HG02588 (cell line): ENCODE measurements at regions not wholly inside any gene's neighbourhood (a gene's known extent, or its start where the extent isn't known, plus 50 kb on each side); places are given as distances from the start of the nearest gene placed in this dataset.

Experiments used
- ATAC-seq: cut with Tn5 transposase; IDR thresholded peaks from one replicate; pipeline ENCODE4 v1.9.1; 2021; ENCODE audit warnings: mild to moderate bottlenecking, moderate library complexity; ENCODE audit not compliant: unreplicated experiment

DNA sequence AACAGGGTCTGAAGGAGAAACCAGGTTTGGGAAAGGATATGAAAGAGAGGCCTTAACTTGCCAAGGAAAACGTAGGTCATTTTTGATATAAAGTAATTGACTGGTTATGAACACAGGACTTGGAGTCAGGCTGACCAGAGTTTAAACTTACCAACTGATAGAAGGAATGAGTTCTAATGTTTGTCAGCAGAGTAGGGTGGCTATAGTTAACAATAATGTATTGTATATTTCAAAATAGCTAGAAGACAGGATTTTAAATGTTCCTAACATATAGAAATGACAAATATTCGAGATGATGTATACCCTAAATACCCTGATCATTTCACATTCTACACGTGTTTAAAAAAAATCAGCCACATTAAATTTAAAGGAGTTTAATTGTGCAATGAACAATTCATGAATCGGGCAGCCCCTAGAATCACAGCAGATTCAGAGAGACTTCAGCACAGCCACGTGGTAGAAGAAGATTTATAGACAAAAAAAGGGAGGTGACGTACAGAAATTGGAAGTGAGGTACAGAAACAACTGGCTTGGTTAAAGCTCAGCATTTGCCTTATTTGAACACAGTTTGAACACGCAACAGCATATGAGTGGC is 52.5 kb upstream of the PLEKHG7 start:
- no peak for ATAC-seq

DNA sequence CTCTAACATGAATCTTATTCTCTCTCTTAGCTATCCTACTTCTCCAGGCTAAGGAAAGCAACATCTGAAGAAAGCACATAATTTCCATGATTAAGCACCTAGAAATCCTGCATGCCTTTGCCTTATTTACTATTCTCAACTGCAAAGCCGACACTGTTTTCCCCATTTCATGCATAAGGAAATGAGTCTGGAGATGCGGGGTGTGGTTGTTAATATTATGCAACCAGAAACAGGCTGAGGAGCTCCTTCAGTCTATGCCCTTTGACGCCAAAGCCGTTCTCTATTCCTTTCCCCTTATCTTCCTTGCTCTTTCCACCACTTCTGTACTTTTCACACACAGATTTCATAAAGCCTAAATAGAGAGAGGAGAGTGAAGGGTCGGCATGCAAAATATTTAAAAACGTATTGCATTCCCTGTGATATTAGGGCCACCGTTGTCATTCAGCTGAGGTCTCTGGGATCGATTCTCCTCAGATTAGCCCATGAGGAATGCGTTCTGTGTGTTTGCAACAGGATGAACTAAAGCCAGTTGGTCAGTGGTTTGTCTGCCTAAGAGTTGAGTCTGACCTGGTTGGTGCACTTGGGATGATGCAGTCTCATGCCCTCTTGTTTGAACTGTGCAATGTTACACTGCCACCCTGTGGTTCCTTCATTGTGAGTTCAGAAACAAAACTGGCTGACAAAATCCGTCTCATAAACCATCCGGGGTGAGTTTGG is 53.1 kb upstream of the PLEKHG7 start:
- ATAC-seq = peak; percentile 89

DNA sequence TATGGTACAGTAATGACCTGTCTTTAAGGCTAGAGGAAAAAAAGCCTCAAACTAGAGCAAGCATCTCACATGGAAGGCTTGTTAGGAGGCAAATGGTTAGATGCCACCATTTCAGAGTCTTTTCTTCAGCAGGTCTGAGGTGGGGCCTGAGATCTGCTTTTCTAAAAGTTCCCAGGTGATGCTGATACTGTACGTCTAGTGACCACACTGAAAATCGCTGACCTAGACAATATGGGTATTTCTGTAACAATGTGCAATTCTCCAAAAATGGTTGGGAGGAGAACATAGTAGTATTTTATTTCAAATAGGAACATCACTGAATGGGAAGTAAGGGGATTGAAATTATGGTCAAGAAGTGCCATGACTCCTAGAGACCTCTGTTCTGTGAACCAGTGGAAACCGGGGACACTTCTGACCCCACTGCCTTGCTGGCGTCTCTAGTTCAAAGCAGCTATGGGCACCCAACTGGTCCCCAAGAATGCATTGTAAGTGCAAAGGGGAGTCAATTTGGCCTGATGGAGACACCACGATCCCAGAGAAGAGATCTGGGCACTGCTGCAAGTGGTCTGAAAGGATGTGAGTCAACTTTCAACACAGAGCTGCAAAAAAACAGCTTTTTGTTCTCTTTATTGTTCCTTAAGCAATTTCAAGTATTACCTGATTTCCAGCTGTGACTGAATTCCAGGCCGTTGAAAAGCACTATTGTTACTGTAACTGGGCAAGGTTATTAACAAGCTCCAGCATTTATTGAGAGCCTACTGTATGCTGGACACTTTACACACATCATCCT is 54.4 kb upstream of the PLEKHG7 start:
- no peak for ATAC-seq

DNA sequence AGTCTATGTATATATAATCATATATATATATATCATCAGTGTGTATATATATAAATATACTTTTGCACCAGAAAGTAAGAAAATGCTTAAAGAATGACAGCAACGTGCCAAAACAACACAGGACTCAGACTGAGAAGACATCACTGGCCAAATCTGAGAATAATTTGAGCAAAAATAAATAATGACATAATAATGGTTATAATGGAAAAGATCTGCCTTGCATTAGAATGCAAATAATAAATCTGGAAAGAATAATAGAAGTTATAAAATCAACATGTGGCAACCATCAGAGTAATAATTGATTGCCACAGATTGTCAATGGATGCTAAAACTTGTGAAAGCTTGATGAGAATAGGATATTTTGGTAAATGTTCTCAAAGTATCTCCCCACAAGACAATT is 61.5 kb upstream of the PLEKHG7 start:
- no peak for ATAC-seq

DNA sequence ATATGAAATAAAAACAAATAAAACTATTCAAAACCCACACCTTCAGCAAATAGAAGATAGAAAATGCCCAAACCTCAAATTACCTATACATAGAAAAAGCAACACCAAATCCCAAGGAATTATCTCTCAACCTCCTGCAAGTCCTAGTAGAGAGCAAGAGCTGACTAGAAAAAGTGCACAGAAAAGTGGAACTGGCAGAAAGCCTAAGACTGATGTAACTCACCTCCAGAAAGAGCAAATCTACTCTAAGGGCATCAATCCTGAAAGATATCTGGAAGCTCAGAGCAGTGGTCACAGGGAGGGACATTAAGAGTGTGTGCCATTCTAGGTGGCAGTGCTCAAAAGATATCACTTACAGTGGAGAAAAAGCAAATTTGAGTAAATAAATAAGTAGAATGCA is 62.1 kb upstream of the PLEKHG7 start:
- no peak for ATAC-seq

GRCh38 chr12:92639017-92639416 is 63.8 kb upstream of the PLEKHG7 start:
- no peak for ATAC-seq

DNA sequence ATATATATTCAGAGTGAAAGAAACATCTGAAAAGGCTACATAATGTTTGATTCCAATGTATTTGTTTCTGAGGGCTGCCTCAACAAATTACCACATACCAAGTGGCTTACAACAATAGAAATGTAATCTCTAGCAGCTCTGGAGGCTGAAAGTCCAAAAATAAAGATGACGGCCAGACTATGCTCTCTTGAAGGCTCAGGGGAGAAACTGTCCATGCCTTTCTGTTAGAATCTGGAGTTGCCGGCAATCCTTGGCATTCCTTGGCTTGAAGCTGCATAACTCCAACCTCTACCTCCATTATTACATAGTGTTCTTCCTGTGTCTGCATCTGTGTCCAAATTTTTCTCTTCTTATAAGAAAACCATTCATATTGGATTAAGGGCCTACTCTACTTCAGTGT is 68.1 kb upstream of the PLEKHG7 start:
- ATAC-seq = no peak

- no peak for ATAC-seq
These were observed 68.6 kb upstream of the PLEKHG7 start for GRCh38 chr12:92634202-92634601.

DNA sequence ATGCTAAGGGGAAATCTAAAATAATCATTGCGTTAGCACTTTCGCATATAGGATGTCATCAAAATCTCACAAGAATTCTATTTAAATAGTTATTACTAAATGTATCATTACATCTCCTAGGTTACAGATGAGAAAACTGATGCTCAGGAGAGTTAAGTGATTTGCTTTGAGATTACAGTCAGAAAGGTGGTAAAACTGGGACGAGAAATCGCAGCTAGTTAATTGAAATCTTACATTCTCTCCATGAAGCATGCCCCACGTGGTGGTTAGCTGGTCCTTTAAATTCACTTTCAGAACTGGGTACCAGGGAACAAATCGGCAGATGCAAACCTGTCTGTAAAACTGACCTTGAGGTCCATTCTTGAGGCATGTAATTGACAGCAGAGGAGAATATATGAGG is 71.8 kb upstream of the PLEKHG7 start:
- ATAC-seq = no peak

DNA sequence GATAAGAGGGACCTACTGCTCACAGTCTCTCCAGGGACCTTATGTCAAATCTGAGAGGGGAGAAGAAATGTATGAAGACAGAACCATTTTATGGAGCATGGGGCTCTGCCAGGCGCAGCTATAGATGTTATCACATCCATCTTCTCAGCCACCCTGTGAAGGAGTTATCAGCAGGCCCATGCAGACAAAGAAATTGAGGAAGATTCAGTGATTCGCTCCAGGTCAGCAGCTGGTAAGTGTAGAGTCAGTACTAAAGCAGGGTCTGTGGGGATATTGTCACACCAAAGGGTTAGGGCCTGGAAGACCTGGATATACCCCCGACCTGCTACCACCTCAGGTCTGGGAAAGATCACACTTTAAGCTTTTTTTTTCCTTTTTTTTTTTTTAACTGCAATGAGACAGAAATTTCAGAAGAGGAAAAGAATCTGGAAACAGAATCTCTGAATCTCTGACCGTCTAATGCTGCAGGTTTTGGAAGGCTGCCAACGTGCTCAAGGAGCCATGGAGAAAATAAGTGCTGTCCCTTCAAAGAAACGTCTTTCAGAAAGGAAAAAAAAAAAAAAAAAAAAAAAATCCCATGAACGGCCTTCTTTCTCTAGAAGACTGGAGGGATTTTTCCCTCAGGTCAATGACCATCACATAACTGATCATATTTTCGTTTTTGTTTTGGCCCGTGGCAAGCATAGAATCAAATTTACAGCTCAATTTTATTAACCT is 73.3 kb upstream of the PLEKHG7 start:
- ATAC-seq = no peak

DNA sequence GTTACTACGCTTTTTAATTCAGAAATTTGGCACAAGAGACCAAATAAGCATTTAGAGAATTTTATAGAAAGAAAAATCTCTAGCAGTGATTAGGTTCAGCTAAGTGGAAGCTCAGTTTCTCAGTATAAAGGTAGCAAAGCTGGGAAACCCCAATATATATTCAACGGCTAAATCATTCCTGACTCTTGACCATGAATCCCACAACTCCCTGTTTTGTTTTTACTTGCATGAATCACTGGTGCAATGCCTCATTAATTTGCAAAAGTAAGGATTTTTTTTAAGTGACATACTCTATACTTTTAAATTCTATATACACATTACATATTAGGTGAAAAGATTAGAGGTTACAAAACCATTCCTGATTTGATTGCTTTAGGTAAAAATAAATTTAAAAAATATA is 74.3 kb upstream of the PLEKHG7 start:
- no peak for ATAC-seq

- ATAC-seq = no peak
These were observed 75.3 kb upstream of the PLEKHG7 start for GRCh38 chr12:92627511-92627910.

- no peak for ATAC-seq
These were observed 77.0 kb upstream of the PLEKHG7 start for GRCh38 chr12:92625639-92626310.

DNA sequence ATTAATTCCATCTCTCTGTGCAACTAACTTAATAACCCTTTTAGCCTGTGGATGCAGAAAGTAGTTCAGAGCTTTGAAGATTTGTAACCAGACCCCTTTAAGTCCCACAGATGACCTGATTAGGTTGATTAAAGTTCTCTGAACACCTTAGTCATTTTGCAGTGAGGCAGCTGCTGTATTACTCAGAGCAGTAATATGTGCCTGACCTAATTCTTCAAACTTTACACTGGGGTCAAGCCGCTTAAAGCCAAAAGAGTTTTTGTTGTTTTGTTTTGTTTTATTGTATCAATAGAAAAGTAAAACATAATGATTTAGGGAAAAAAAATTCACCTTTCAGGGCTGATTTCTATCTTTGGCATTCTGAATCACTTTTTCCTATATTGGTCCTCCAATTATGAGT is 78.6 kb upstream of the PLEKHG7 start:
- no peak for ATAC-seq

DNA sequence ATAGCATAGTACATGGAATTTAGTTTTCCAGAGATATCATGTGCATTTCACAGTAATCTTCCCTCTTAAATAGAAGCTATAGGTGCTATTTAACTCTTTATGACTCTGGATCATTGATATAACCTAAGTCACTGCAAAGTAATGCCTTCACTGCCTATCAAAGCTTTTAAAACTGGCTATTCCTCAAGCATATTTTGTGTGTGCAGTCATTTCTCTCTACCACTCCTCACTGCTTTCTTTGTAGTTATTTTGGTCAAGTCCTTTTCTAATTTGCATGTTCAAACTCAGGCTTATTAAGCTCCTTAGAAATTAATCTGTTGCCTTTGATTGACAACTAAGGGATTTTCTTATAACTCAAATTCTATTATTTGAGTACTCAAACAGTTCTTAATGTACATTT is 79.4 kb upstream of the PLEKHG7 start:
- ATAC-seq = no peak

GRCh38 chr12:92621833-92622232 is 81.0 kb upstream of the PLEKHG7 start:
- no peak for ATAC-seq

GRCh38 chr12:92621312-92621711 is 81.5 kb upstream of the PLEKHG7 start:
- ATAC-seq = no peak

- ATAC-seq = no peak
These were observed 82.8 kb upstream of the PLEKHG7 start for GRCh38 chr12:92619730-92620684.

DNA sequence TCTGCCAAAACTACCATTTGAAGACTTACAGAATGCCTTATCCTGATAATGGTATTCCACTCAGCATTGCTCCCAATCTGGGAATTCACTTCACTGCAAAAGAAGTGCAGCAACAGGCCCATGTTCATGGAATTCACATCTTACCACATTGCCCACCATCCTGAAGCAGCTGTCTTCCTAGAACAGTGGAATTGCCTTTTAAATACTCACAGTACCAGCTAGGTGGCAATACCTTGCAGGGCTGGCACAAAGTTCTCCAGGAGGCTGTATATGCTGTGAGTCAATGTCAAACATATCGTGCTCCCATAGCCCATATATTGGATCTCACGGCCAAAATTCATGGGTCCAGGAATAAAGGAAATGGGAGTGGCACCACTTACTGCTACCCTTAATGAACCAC is 83.8 kb upstream of the PLEKHG7 start:
- no peak for ATAC-seq

- no peak for ATAC-seq
These were observed 87.1 kb upstream of the PLEKHG7 start for GRCh38 chr12:92615703-92616102.
